Endothelial cell of umbilical vein (primary cell): ENCODE measurements at regions not wholly inside any gene's neighbourhood (a gene's known extent, or its start where the extent isn't known, plus 50 kb on each side); places are given as distances from the start of the nearest gene placed in this dataset.

Source experiments
- BruUV-seq: library from RNA; stranded (reverse); fragments of 400-500 nt; replicated peaks from 2 replicates; lab custom pipeline; 2021; lab: Mats Ljungman, UMichigan
- CTCF ChIA-PET: fragments of 300-600, 350-600 bp; sonication (Branson Sonifier 250); formaldehyde crosslinking; loops from one replicate; lab custom pipeline; 2021; ENCODE audit warnings: antibody characterized with exemption, inconsistent platforms; lab: Charles Lee
- POLR2A ChIA-PET: fragments of 300-600, 350-600 bp; sonication (Branson Sonifier 250); formaldehyde crosslinking; loops from one replicate; lab custom pipeline; 2021; ENCODE audit warnings: antibody characterized with exemption, inconsistent platforms; lab: Charles Lee
- DNase-seq: peaks from one replicate; pipeline ENCODE4 v3.0.0-alpha.2; 2011; ENCODE audit warnings: low read depth, low spot score
- FAIRE-seq: peaks from 2 replicates; lab custom pipeline; 2011; peaks lifted over from hg19 to GRCh38; lab: Jason Lieb, UNC
- H2AFZ ChIP-seq: 2 replicates; pipeline ENCODE4 v1.6.0; 2012; ENCODE audit warnings: low read depth, low read length, control low read depth, inconsistent platforms
- H3K27ac ChIP-seq: 2 replicates; pipeline ENCODE4 v1.5.1; 2011; ENCODE audit warnings: low read depth, mild to moderate bottlenecking, control low read depth, low read length, moderate library complexity; ENCODE audit not compliant: insufficient read depth
- H3K27me3 ChIP-seq, 2 experiments: 2 replicates each; pipeline versions ENCODE4 v1.6.0 to v1.6.1; 2011; ENCODE audit warnings: low read length in 2 of 2, mixed read lengths in 1 of 2; ENCODE audit not compliant: control insufficient read depth in 2 of 2, insufficient read depth in 2 of 2
- H3K36me3 ChIP-seq, 2 experiments: 2 replicates in 1 of 2; 3 replicates in 1 of 2; pipeline ENCODE4 v1.5.1; 2011; ENCODE audit warnings: low read length in 2 of 2, mild to moderate bottlenecking in 1 of 2, moderate library complexity in 1 of 2; ENCODE audit not compliant: control insufficient read depth in 2 of 2, insufficient read depth in 2 of 2; ENCODE audit errors: extremely low read depth in 1 of 2
- H3K4me1 ChIP-seq: 3 replicates; pipeline ENCODE4 v1.5.1; 2011; ENCODE audit warnings: mild to moderate bottlenecking, low read length; ENCODE audit not compliant: control insufficient read depth, insufficient read depth; ENCODE audit errors: extremely low read depth
- H3K4me2 ChIP-seq: 2 replicates; pipeline ENCODE4 v1.6.1; 2011; ENCODE audit warnings: low read length, control low read depth, mixed read lengths; ENCODE audit not compliant: insufficient read depth
- H3K4me3 ChIP-seq, 3 experiments: fragments of 200-600 bp in 1 of 3; sonication (generic), shearing (Covaris generic) in 1 of 3; replicated peaks in 1 of 3; 2 replicates each; pipeline ENCODE4 v1.5.1; 2011 to 2016; ENCODE audit warnings: control low read depth in 3 of 3, low read length in 3 of 3, mild to moderate bottlenecking in 2 of 3, inconsistent platforms in 1 of 3, low read depth in 1 of 3, moderate library complexity in 1 of 3; ENCODE audit not compliant: insufficient read depth in 1 of 3
- H3K79me2 ChIP-seq: 2 replicates; pipeline ENCODE4 v1.6.0; 2012; ENCODE audit warnings: low read length, inconsistent platforms; ENCODE audit not compliant: control insufficient read depth, insufficient read depth
- H3K9ac ChIP-seq: replicated peaks from 2 replicates; pipeline ENCODE3; 2011; ENCODE audit warnings: low read length, control low read depth; ENCODE audit not compliant: insufficient read depth; ENCODE audit errors: extremely low read depth
- H3K9me1 ChIP-seq: replicated peaks from 3 replicates; pipeline ENCODE4 v1.6.0; 2011; ENCODE audit warnings: mild to moderate bottlenecking, low read length; ENCODE audit not compliant: control insufficient read depth, insufficient read depth; ENCODE audit errors: extremely low read depth
- H3K9me3 ChIP-seq: replicated peaks from 2 replicates; pipeline ENCODE4 v1.5.1; 2012; ENCODE audit warnings: low read length, inconsistent platforms; ENCODE audit not compliant: control insufficient read depth, insufficient read depth
- H4K20me1 ChIP-seq: replicated peaks from 2 replicates; pipeline ENCODE3; 2011; ENCODE audit warnings: mild to moderate bottlenecking, low read length; ENCODE audit not compliant: control insufficient read depth, insufficient read depth; ENCODE audit errors: extremely low read depth
- EZH2 ChIP-seq: IDR thresholded peaks from 2 replicates; pipeline ENCODE4 v1.6.1; 2012; ENCODE audit warnings: borderline replicate concordance, low read depth, mild to moderate bottlenecking, moderate library complexity, low read length, inconsistent platforms; ENCODE audit not compliant: severe bottlenecking
- FOS ChIP-seq: IDR thresholded peaks from 2 replicates; pipeline ENCODE4 v1.6.1; 2011; ENCODE audit warnings: mild to moderate bottlenecking, low read length, moderate library complexity, borderline replicate concordance; ENCODE audit not compliant: insufficient read depth
- GATA2 ChIP-seq: IDR thresholded peaks from 2 replicates; pipeline ENCODE4 v1.7.0; 2011; ENCODE audit warnings: low read depth, mild to moderate bottlenecking, moderate library complexity, mixed read lengths, low read length; ENCODE audit not compliant: insufficient read length, insufficient read depth
- JUN ChIP-seq: IDR thresholded peaks from 2 replicates; pipeline ENCODE4 v1.6.1; 2011; ENCODE audit warnings: borderline replicate concordance, low read depth; ENCODE audit not compliant: insufficient read length, insufficient read depth
- MYC ChIP-seq: IDR thresholded peaks from one replicate; pipeline ENCODE4 v1.6.1; 2011; ENCODE audit warnings: mild to moderate bottlenecking, low read depth, low read length
- POLR2A ChIP-seq: IDR thresholded peaks from 2 replicates; pipeline ENCODE4 v1.6.1; 2012; ENCODE audit warnings: low read depth, mild to moderate bottlenecking, control low read depth, low read length
- POLR2AphosphoS5 ChIP-seq: IDR thresholded peaks from 2 replicates; pipeline ENCODE4 v1.6.1; 2012; ENCODE audit warnings: low read depth, mild to moderate bottlenecking, control low read depth, low read length, moderate library complexity; ENCODE audit not compliant: insufficient read depth
- dilution Hi-C: fragments of 300-500 bp; cut with MboI; formaldehyde crosslinking; loops from one replicate; pipeline ENCODE4 v1.15.0; 2019; ENCODE audit warnings: low sequenced_read_pairs; ENCODE audit not compliant: extremely low pct_ligation_motif_present
- intact Hi-C: fragments of 100-400 bp; cut with micrococcal nuclease; formaldehyde crosslinking; loops from one replicate; pipeline ENCODE4 v1.10.0; 2022
- TF ChIP-seq, protein P1 (sequence below), 2 donors: IDR thresholded peaks; 1 replicate in 1 of 2; 2 replicates in 1 of 2; pipeline ENCODE4 v1.5.1; 2011; ENCODE audit warnings: low read length in 2 of 2, mild to moderate bottlenecking in 2 of 2, moderate library complexity in 2 of 2, control low read depth in 1 of 2, inconsistent platforms in 1 of 2, low read depth in 1 of 2; ENCODE audit not compliant: insufficient read depth in 1 of 2; ENCODE audit errors: extremely low read depth in 1 of 2
- TF ChIP-seq, protein P2 (sequence below): IDR thresholded peaks from 2 replicates; pipeline ENCODE4 v1.6.1; 2011; ENCODE audit not compliant: insufficient read depth, insufficient read length

DNA sequence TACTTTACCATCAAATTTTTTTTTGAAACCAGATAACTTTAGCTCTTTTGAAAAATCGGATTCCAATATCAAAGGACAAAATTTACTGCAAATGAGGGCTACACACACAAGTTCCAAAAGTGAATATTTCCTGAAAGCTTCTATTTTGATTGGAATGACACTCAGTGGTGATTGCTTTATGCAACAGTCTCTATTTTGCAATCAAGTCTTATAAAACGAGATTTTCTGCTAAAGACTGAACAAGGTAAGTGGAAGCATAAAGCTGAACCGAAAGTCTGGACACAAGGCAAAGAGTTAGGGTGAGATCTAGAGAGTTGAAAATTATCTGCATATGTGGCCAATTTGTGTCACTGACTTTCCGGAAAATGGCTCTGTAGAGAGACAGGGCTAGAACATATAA is 145.0 kb upstream of the OSR1 start:
- H3K27me3 ChIP-seq = no peaks in the 10 kb centered on the region
- no peak for DNase-seq
- H3K9ac ChIP-seq = no peak overlapping the region
- TF ChIP-seq FOS (no peak), MYC (no peak), POLR2A (no peak), GATA2 (no peak), JUN (no peak), POLR2AphosphoS5 (no peak), EZH2 (no peak)
- TF ChIP-seq, protein P1, sequence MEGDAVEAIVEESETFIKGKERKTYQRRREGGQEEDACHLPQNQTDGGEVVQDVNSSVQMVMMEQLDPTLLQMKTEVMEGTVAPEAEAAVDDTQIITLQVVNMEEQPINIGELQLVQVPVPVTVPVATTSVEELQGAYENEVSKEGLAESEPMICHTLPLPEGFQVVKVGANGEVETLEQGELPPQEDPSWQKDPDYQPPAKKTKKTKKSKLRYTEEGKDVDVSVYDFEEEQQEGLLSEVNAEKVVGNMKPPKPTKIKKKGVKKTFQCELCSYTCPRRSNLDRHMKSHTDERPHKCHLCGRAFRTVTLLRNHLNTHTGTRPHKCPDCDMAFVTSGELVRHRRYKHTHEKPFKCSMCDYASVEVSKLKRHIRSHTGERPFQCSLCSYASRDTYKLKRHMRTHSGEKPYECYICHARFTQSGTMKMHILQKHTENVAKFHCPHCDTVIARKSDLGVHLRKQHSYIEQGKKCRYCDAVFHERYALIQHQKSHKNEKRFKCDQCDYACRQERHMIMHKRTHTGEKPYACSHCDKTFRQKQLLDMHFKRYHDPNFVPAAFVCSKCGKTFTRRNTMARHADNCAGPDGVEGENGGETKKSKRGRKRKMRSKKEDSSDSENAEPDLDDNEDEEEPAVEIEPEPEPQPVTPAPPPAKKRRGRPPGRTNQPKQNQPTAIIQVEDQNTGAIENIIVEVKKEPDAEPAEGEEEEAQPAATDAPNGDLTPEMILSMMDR (IDR thresholded peaks at IDR 0.05; ENCODE audit: extremely low read depth in 1 of 2, insufficient read depth in 1 of 2, low read depth in 1 of 2, low read length in 2 of 2) = no peak
- TF ChIP-seq, protein P2, sequence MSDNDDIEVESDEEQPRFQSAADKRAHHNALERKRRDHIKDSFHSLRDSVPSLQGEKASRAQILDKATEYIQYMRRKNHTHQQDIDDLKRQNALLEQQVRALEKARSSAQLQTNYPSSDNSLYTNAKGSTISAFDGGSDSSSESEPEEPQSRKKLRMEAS = no peak
- H4K20me1 ChIP-seq = no peaks in the 10 kb centered on the region
- dilution Hi-C loops (no loop called here), intact Hi-C loops (loop anchor here (10.0 kb wide), 1 partner anchor 99 kb away; no protein-coding TSS in a partner anchor)
- no peaks in the 10 kb centered on the region for H3K36me3 ChIP-seq
- no peaks in the 10 kb centered on the region for H3K4me1 ChIP-seq
- H3K27ac ChIP-seq = no peak overlapping the region
- H2AFZ ChIP-seq = no peak overlapping the region
- no peaks in the 10 kb centered on the region for H3K9me3 ChIP-seq
- BruUV-seq = no TSS peak
- H3K9me1 ChIP-seq = no peaks in the 10 kb centered on the region
- POLR2A ChIA-PET = no interaction called here
- H3K4me2 ChIP-seq = no peak overlapping the region
- CTCF ChIA-PET = no interaction called here
- no peak for FAIRE-seq
- H3K79me2 ChIP-seq = no peaks in the 10 kb centered on the region
- no peak overlapping the region for H3K4me3 ChIP-seq
